H1 (cell line): ENCODE measurements at regions not wholly inside any gene's neighbourhood (a gene's known extent, or its start where the extent isn't known, plus 50 kb on each side); places are given as distances from the start of the nearest gene placed in this dataset.

Experiments used
- CBX5 ChIP-seq: fragments of 300-800, 300-1000 bp; sonication (generic); IDR thresholded peaks from 2 replicates; pipeline ENCODE4 v1.7.1; 2016; ENCODE audit warnings: antibody characterized with exemption, low read length, low read depth
- CHD7 ChIP-seq: fragments of 300-600 bp; sonication (generic); IDR thresholded peaks from 2 replicates; pipeline ENCODE4 v1.7.1; 2012; ENCODE audit warnings: low read length, moderate library complexity, mild to moderate bottlenecking, inconsistent platforms; ENCODE audit not compliant: insufficient replicate concordance

GRCh38 chr21:16709866-16710550 lies 802.8 kb upstream of the CXADR start (continued):
- TF ChIP-seq CHD7 (no peak), CBX5 (no peak)
